ENCODE measurements at regions not wholly inside any gene's neighbourhood (a gene's known extent, or its start where the extent isn't known, plus 50 kb on each side); places are given as distances from the start of the nearest gene placed in this dataset.

- Histone ChIP-seq H3K4me3 (ENCODE audit: extremely low read depth, insufficient read depth, low read length, poor library complexity, severe bottlenecking) (no peak overlapping the region), H3K9me3 (ENCODE audit: control insufficient read depth, low read length) (no peaks in the 10 kb centered on the region), H3K27ac (ENCODE audit: low read depth, low read length, severe bottlenecking) (no peak overlapping the region), H3K4me1 (ENCODE audit: control insufficient read depth, insufficient read depth, low read length, poor library complexity, severe bottlenecking) (no peaks in the 10 kb centered on the region), H3K36me3 (ENCODE audit: control insufficient read depth, insufficient read depth, low read length) (no peaks in the 10 kb centered on the region)
- 83 to 100% methylated on average over 1 of the region's 3 CpGs for WGBS, 2 experiments (ENCODE audit: insufficient coverage in 2 of 2)
These were observed 263.2 kb downstream of the BCOR start for GRCh38 chrX:39834600-39834999.

GRCh38 chrX:39835241-39835640 is 262.5 kb downstream of the BCOR start:
- Histone ChIP-seq H3K9me3 (ENCODE audit: control insufficient read depth, low read length) (no peaks in the 10 kb centered on the region), H3K27ac (ENCODE audit: low read depth, low read length, severe bottlenecking) (no peak overlapping the region), H3K4me1 (ENCODE audit: control insufficient read depth, insufficient read depth, low read length, poor library complexity, severe bottlenecking) (no peaks in the 10 kb centered on the region), H3K4me3 (ENCODE audit: extremely low read depth, insufficient read depth, low read length, poor library complexity, severe bottlenecking) (no peak overlapping the region), H3K36me3 (ENCODE audit: control insufficient read depth, insufficient read depth, low read length) (no peaks in the 10 kb centered on the region)
- 100% methylated on average over 4 of the region's 5 CpGs for WGBS, 2 experiments (ENCODE audit: insufficient coverage in 2 of 2)

- H3K4me1 ChIP-seq (ENCODE audit: control insufficient read depth, insufficient read depth, low read length, poor library complexity, severe bottlenecking), result no peaks in the 10 kb centered on the region
- 71% methylated on average over 1 of the region's 1 CpG; no CpG with 5 or more reads in 1 of the 2 experiments for WGBS, 2 experiments (ENCODE audit: insufficient coverage in 2 of 2)
- no peak overlapping the region for H3K4me3 ChIP-seq (ENCODE audit: extremely low read depth, insufficient read depth, low read length, poor library complexity, severe bottlenecking)
- no peak overlapping the region for H3K27ac ChIP-seq (ENCODE audit: low read depth, low read length, severe bottlenecking)
- no peaks in the 10 kb centered on the region for H3K9me3 ChIP-seq (ENCODE audit: control insufficient read depth, low read length)
- H3K36me3 ChIP-seq (ENCODE audit: control insufficient read depth, insufficient read depth, low read length), result no peaks in the 10 kb centered on the region
These were observed 262.0 kb downstream of the BCOR start for GRCh38 chrX:39835776-39836175.

- WGBS, 2 experiments (ENCODE audit: insufficient coverage in 2 of 2), result 74 to 76% methylated on average over 4 of the region's 8 CpGs
- Histone ChIP-seq H3K36me3 (ENCODE audit: control insufficient read depth, insufficient read depth, low read length) (no peaks in the 10 kb centered on the region), H3K4me1 (ENCODE audit: control insufficient read depth, insufficient read depth, low read length, poor library complexity, severe bottlenecking) (no peaks in the 10 kb centered on the region), H3K27ac (ENCODE audit: low read depth, low read length, severe bottlenecking) (no peak overlapping the region), H3K4me3 (ENCODE audit: extremely low read depth, insufficient read depth, low read length, poor library complexity, severe bottlenecking) (no peak overlapping the region), H3K9me3 (ENCODE audit: control insufficient read depth, low read length) (no peaks in the 10 kb centered on the region)
These were observed 260.8 kb downstream of the BCOR start for GRCh38 chrX:39836802-39837420.

GRCh38 chrX:39837688-39838087 is 260.1 kb downstream of the BCOR start:
- Histone ChIP-seq H3K4me1 (ENCODE audit: control insufficient read depth, insufficient read depth, low read length, poor library complexity, severe bottlenecking) (no peaks in the 10 kb centered on the region), H3K36me3 (ENCODE audit: control insufficient read depth, insufficient read depth, low read length) (no peaks in the 10 kb centered on the region), H3K4me3 (ENCODE audit: extremely low read depth, insufficient read depth, low read length, poor library complexity, severe bottlenecking) (no peak overlapping the region), H3K27ac (ENCODE audit: low read depth, low read length, severe bottlenecking) (no peak overlapping the region), H3K9me3 (ENCODE audit: control insufficient read depth, low read length) (no peaks in the 10 kb centered on the region)
- 100% methylated on average over 1 of the region's 2 CpGs; no CpG with 5 or more reads in 1 of the 2 experiments for WGBS, 2 experiments (ENCODE audit: insufficient coverage in 2 of 2)

- Histone ChIP-seq H3K4me3 (ENCODE audit: extremely low read depth, insufficient read depth, low read length, poor library complexity, severe bottlenecking) (no peak overlapping the region), H3K9me3 (ENCODE audit: control insufficient read depth, low read length) (no peaks in the 10 kb centered on the region), H3K4me1 (ENCODE audit: control insufficient read depth, insufficient read depth, low read length, poor library complexity, severe bottlenecking) (no peaks in the 10 kb centered on the region), H3K27ac (ENCODE audit: low read depth, low read length, severe bottlenecking) (no peak overlapping the region), H3K36me3 (ENCODE audit: control insufficient read depth, insufficient read depth, low read length) (no peaks in the 10 kb centered on the region)
- 80% methylated on average over 3 of the region's 6 CpGs; no CpG with 5 or more reads in 1 of the 2 experiments for WGBS, 2 experiments (ENCODE audit: insufficient coverage in 2 of 2)
These were observed 258.4 kb downstream of the BCOR start for GRCh38 chrX:39839371-39839770.

GRCh38 chrX:39840133-39840532 is 257.6 kb downstream of the BCOR start:
- Histone ChIP-seq H3K27ac (ENCODE audit: low read depth, low read length, severe bottlenecking) (no peak overlapping the region), H3K4me1 (ENCODE audit: control insufficient read depth, insufficient read depth, low read length, poor library complexity, severe bottlenecking) (no peaks in the 10 kb centered on the region), H3K9me3 (ENCODE audit: control insufficient read depth, low read length) (no peaks in the 10 kb centered on the region), H3K4me3 (ENCODE audit: extremely low read depth, insufficient read depth, low read length, poor library complexity, severe bottlenecking) (no peak overlapping the region), H3K36me3 (ENCODE audit: control insufficient read depth, insufficient read depth, low read length) (no peaks in the 10 kb centered on the region)
- 81 to 83% methylated on average over 4 to 5 of the region's 14 CpGs for WGBS, 2 experiments (ENCODE audit: insufficient coverage in 2 of 2)

- H3K4me3 ChIP-seq (ENCODE audit: extremely low read depth, insufficient read depth, low read length, poor library complexity, severe bottlenecking), result no peak overlapping the region
- H3K4me1 ChIP-seq (ENCODE audit: control insufficient read depth, insufficient read depth, low read length, poor library complexity, severe bottlenecking), result no peaks in the 10 kb centered on the region
- no peaks in the 10 kb centered on the region for H3K9me3 ChIP-seq (ENCODE audit: control insufficient read depth, low read length)
- H3K36me3 ChIP-seq (ENCODE audit: control insufficient read depth, insufficient read depth, low read length), result no peaks in the 10 kb centered on the region
- no peak overlapping the region for H3K27ac ChIP-seq (ENCODE audit: low read depth, low read length, severe bottlenecking)
- 98 to 100% methylated on average over 6 to 15 of the region's 20 CpGs for WGBS, 2 experiments (ENCODE audit: insufficient coverage in 2 of 2)
These were observed 257.1 kb downstream of the BCOR start for GRCh38 chrX:39840581-39841093.

GRCh38 chrX:39841604-39842003 is 256.2 kb downstream of the BCOR start:
- no peaks in the 10 kb centered on the region for H3K9me3 ChIP-seq (ENCODE audit: control insufficient read depth, low read length)
- no peak overlapping the region for H3K27ac ChIP-seq (ENCODE audit: low read depth, low read length, severe bottlenecking)
- H3K4me3 ChIP-seq (ENCODE audit: extremely low read depth, insufficient read depth, low read length, poor library complexity, severe bottlenecking), result no peak overlapping the region
- H3K36me3 ChIP-seq (ENCODE audit: control insufficient read depth, insufficient read depth, low read length), result no peaks in the 10 kb centered on the region
- WGBS, 2 experiments (ENCODE audit: insufficient coverage in 2 of 2), result 0% methylated on average over 1 of the region's 6 CpGs; no CpG with 5 or more reads in 1 of the 2 experiments
- no peaks in the 10 kb centered on the region for H3K4me1 ChIP-seq (ENCODE audit: control insufficient read depth, insufficient read depth, low read length, poor library complexity, severe bottlenecking)

GRCh38 chrX:39842281-39842973 is 255.3 kb downstream of the BCOR start:
- Histone ChIP-seq H3K4me1 (ENCODE audit: control insufficient read depth, insufficient read depth, low read length, poor library complexity, severe bottlenecking) (peaks cover 1% of the 10 kb centered on the region), H3K27ac (ENCODE audit: low read depth, low read length, severe bottlenecking) (no peak overlapping the region), H3K9me3 (ENCODE audit: control insufficient read depth, low read length) (no peaks in the 10 kb centered on the region), H3K36me3 (ENCODE audit: control insufficient read depth, insufficient read depth, low read length) (no peaks in the 10 kb centered on the region), H3K4me3 (ENCODE audit: extremely low read depth, insufficient read depth, low read length, poor library complexity, severe bottlenecking) (no peak overlapping the region)
- 97% methylated on average over 5 of the region's 10 CpGs; no CpG with 5 or more reads in 1 of the 2 experiments for WGBS, 2 experiments (ENCODE audit: insufficient coverage in 2 of 2)

- H3K27ac ChIP-seq (ENCODE audit: low read depth, low read length, severe bottlenecking), result no peak overlapping the region
- H3K36me3 ChIP-seq (ENCODE audit: control insufficient read depth, insufficient read depth, low read length), result no peaks in the 10 kb centered on the region
- peaks cover 10% of the 10 kb centered on the region for H3K4me1 ChIP-seq (ENCODE audit: control insufficient read depth, insufficient read depth, low read length, poor library complexity, severe bottlenecking)
- no peaks in the 10 kb centered on the region for H3K9me3 ChIP-seq (ENCODE audit: control insufficient read depth, low read length)
- no peak overlapping the region for H3K4me3 ChIP-seq (ENCODE audit: extremely low read depth, insufficient read depth, low read length, poor library complexity, severe bottlenecking)
- WGBS, 2 experiments (ENCODE audit: insufficient coverage in 2 of 2), result 90 to 94% methylated on average over 2 of the region's 4 CpGs
These were observed 254.4 kb downstream of the BCOR start for GRCh38 chrX:39843318-39843717.

Data from mesodermal cell (in vitro differentiated cells).